Mammary epithelial cell (primary cell): ENCODE measurements at regions not wholly inside any gene's neighbourhood (a gene's known extent, or its start where the extent isn't known, plus 50 kb on each side); places are given as distances from the start of the nearest gene placed in this dataset.

ENCODE experiments used
- EZH2 ChIP-seq: IDR thresholded peaks from 2 replicates; pipeline ENCODE4 v1.6.1; 2012; ENCODE audit warnings: low read length, inconsistent platforms, borderline replicate concordance
- TF ChIP-seq, protein P1 (sequence below), 2 donors: IDR thresholded peaks in 1 of 2; conservative IDR thresholded peaks in 1 of 2; 2 replicates each; pipeline ENCODE4 v1.5.1; 2011 to 2012; ENCODE audit warnings: inconsistent platforms in 2 of 2, low read length in 2 of 2, mild to moderate bottlenecking in 2 of 2, control low read depth in 1 of 2, low read depth in 1 of 2; ENCODE audit not compliant: insufficient read depth in 1 of 2; ENCODE audit errors: extremely low read depth in 1 of 2

DNA sequence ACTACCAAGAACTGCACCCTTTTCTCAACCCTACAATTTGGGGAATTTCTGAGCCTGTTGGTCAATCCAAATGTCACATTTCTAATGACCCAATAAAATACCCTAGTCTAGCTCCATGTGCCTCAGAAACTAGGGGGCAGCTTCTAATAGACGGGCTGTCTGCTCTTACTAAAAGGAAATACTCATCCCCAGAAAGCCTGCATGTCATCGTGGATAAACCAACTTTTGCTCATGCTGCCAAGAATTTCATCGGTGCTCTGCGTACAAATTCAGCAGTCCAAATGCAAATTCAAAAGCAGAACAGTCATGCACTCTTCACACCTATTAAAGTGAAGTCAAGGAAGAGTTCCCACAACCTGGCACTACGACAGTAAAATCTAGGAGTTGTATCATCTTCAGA lies 377.3 kb downstream of the LNPK start:
- TF ChIP-seq, protein P1, sequence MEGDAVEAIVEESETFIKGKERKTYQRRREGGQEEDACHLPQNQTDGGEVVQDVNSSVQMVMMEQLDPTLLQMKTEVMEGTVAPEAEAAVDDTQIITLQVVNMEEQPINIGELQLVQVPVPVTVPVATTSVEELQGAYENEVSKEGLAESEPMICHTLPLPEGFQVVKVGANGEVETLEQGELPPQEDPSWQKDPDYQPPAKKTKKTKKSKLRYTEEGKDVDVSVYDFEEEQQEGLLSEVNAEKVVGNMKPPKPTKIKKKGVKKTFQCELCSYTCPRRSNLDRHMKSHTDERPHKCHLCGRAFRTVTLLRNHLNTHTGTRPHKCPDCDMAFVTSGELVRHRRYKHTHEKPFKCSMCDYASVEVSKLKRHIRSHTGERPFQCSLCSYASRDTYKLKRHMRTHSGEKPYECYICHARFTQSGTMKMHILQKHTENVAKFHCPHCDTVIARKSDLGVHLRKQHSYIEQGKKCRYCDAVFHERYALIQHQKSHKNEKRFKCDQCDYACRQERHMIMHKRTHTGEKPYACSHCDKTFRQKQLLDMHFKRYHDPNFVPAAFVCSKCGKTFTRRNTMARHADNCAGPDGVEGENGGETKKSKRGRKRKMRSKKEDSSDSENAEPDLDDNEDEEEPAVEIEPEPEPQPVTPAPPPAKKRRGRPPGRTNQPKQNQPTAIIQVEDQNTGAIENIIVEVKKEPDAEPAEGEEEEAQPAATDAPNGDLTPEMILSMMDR (conservative IDR thresholded peaks at IDR 0.05 in 1 of 2, IDR thresholded peaks at IDR 0.05 in 1 of 2; ENCODE audit: extremely low read depth in 1 of 2, insufficient read depth in 1 of 2, low read depth in 1 of 2, low read length in 2 of 2): no peak
- TF ChIP-seq EZH2: no peak
